Esophagus squamous epithelium (tissue), 5 donors: ENCODE measurements at regions not wholly inside any gene's neighbourhood (a gene's known extent, or its start where the extent isn't known, plus 50 kb on each side); places are given as distances from the start of the nearest gene placed in this dataset.

Experiments
- DNase-seq: peaks from one replicate; lab custom pipeline; 2025; lab: John Stamatoyannopoulos, UW
- H3K27ac ChIP-seq, 4 donors: fragments of 200-600 bp; sonication (generic); one replicate each; pipeline ENCODE4 v1.5.1; 2016 to 2019; ENCODE audit warnings: mild to moderate bottlenecking in 1 of 4
- H3K27me3 ChIP-seq, 4 donors: fragments of 200-600 bp; sonication (generic); 1 replicate in 3 of 4; 2 replicates in 1 of 4; pipeline versions ENCODE4 v1.5.1 to v1.6.0; 2017 to 2021; ENCODE audit warnings: antibody characterized with exemption in 1 of 4
- H3K36me3 ChIP-seq, 3 donors: fragments of 200-600 bp; sonication (generic); one replicate each; pipeline ENCODE4 v1.5.1; 2016 to 2019
- H3K4me1 ChIP-seq, 3 donors: fragments of 200-600 bp; sonication (generic); one replicate each; pipeline ENCODE4 v1.5.1; 2017 to 2019
- H3K4me3 ChIP-seq, 4 donors: fragments of 200-600 bp; sonication (generic); 1 replicate in 3 of 4; 2 replicates in 1 of 4; pipeline ENCODE4 v1.5.1; 2016 to 2019; ENCODE audit warnings: mild to moderate bottlenecking in 2 of 4, moderate library complexity in 1 of 4
- H3K9me3 ChIP-seq, 3 donors: fragments of 200-600 bp; sonication (generic); one replicate each; pipeline ENCODE4 v1.5.1; 2016 to 2019
- CTCF ChIP-seq, 6 experiments: fragments of 450-650 bp in 4 of 6; fragments of 200-600 bp in 2 of 6; sonication (generic) in 2 of 6; IDR thresholded peaks; one replicate each; pipeline ENCODE4 v1.5.1; 2016 to 2019; ENCODE audit warnings: antibody characterized with exemption in 6 of 6, mild to moderate bottlenecking in 4 of 6, moderate library complexity in 4 of 6
- POLR2A ChIP-seq, 4 donors: fragments of 450-650 bp; IDR thresholded peaks; one replicate each; pipeline ENCODE4 v1.6.1; 2017; ENCODE audit warnings: antibody characterized with exemption in 4 of 4, mild to moderate bottlenecking in 4 of 4, moderate library complexity in 3 of 4
- WGBS, 2 donors: methylation state at CpG; one replicate each; pipeline ENCODE4 v1.1.5; 2018; 5-methylcytosine and 5-hydroxymethylcytosine counted together
- intact Hi-C: fragments of 100-400 bp; cut with DNase I; formaldehyde crosslinking; loops from one replicate; pipeline ENCODE4 v1.15.0; 2022
- donor health status: DM: yes; HTN: yes; CAD: no.

- DNase-seq, result no peak
- Histone ChIP-seq H3K27me3 (no peaks in the 10 kb centered on the region), H3K36me3 (no peaks in the 10 kb centered on the region), H3K4me1 (no peaks in the 10 kb centered on the region), H3K4me3 (no peak overlapping the region), H3K27ac (no peak overlapping the region), H3K9me3 (no peaks in the 10 kb centered on the region)
- intact Hi-C loops, result no loop called here
- TF ChIP-seq CTCF (IDR thresholded peaks at IDR 0.05) (no peak), POLR2A (IDR thresholded peaks at IDR 0.05) (no peak)
- 50 to 67% methylated on average over 2 to 3 of the region's 4 CpGs for WGBS, 2 donors
These were observed 112.8 kb downstream of the C3orf38 start for GRCh38 chr3:88262527-88262926.

- Histone ChIP-seq H3K4me1 (no peaks in the 10 kb centered on the region), H3K27ac (no peak overlapping the region), H3K36me3 (no peaks in the 10 kb centered on the region), H3K9me3 (no peaks in the 10 kb centered on the region), H3K4me3 (no peak overlapping the region), H3K27me3 (no peaks in the 10 kb centered on the region)
- WGBS, 2 donors, result 73 to 78% methylated on average over 8 of the region's 8 CpGs
- DNase-seq, result no peak
- intact Hi-C loops, result no loop called here
- TF ChIP-seq POLR2A (IDR thresholded peaks at IDR 0.05) (no peak), CTCF (IDR thresholded peaks at IDR 0.05) (no peak)
These were observed 113.8 kb downstream of the C3orf38 start for GRCh38 chr3:88263417-88264100.

GRCh38 chr3:88267441-88267840, 117.7 kb downstream of the C3orf38 start:
- no peak overlapping the region for H3K27ac ChIP-seq
- DNase-seq, result no peak
- H3K27me3 ChIP-seq, result no peaks in the 10 kb centered on the region
- TF ChIP-seq CTCF (IDR thresholded peaks at IDR 0.05), result no peak
- TF ChIP-seq POLR2A (IDR thresholded peaks at IDR 0.05), result no peak
- H3K4me3 ChIP-seq, result no peak overlapping the region
- intact Hi-C loops, result no loop called here
- no peaks in the 10 kb centered on the region for H3K4me1 ChIP-seq
- 32 to 42% methylated on average over 5 of the region's 5 CpGs for WGBS, 2 donors
- no peaks in the 10 kb centered on the region for H3K36me3 ChIP-seq
- no peaks in the 10 kb centered on the region for H3K9me3 ChIP-seq

- DNase-seq, result no peak
- H3K4me1 ChIP-seq, result no peaks in the 10 kb centered on the region
- no peaks in the 10 kb centered on the region for H3K9me3 ChIP-seq
- 12 to 22% methylated on average over 3 of the region's 3 CpGs for WGBS, 2 donors
- intact Hi-C loops, result no loop called here
- H3K27ac ChIP-seq, result no peak overlapping the region
- no peak overlapping the region for H3K4me3 ChIP-seq
- no peak for TF ChIP-seq CTCF (IDR thresholded peaks at IDR 0.05)
- TF ChIP-seq POLR2A (IDR thresholded peaks at IDR 0.05), result no peak
- no peaks in the 10 kb centered on the region for H3K27me3 ChIP-seq
- H3K36me3 ChIP-seq, result no peaks in the 10 kb centered on the region
These were observed 118.1 kb downstream of the C3orf38 start for GRCh38 chr3:88267847-88268246.

- H3K36me3 ChIP-seq, result no peaks in the 10 kb centered on the region
- intact Hi-C loops, result no loop called here
- no peak for TF ChIP-seq POLR2A (IDR thresholded peaks at IDR 0.05)
- no peak for TF ChIP-seq CTCF (IDR thresholded peaks at IDR 0.05)
- DNase-seq, result no peak
- H3K4me1 ChIP-seq, result no peaks in the 10 kb centered on the region
- 68 to 80% methylated on average over 3 of the region's 3 CpGs for WGBS, 2 donors
- no peak overlapping the region for H3K4me3 ChIP-seq
- H3K27me3 ChIP-seq, result no peaks in the 10 kb centered on the region
- H3K27ac ChIP-seq, result no peak overlapping the region
- H3K9me3 ChIP-seq, result no peaks in the 10 kb centered on the region
These were observed 130.6 kb downstream of the C3orf38 start for GRCh38 chr3:88280326-88280725.
